ENCODE measurements at regions not wholly inside any gene's neighbourhood (a gene's known extent, or its start where the extent isn't known, plus 50 kb on each side); places are given as distances from the start of the nearest gene placed in this dataset.

DNA sequence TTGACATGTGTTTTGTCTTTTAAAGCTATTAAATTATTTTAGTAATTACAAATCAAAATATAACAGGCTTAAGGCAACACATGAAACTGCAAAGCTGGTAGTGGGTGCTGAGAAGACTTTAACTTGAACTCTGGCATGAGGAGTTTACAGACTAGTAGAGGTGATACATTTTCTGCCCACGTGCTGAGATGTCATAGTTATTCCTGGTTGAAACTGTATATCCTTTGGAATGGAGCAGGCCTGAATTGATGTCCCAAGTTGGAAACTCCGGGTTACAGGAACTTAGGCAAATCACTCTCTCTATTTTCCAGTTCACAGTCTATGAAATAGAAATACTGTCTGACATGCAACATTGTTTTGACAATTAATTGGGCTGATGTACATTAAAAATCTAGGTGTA lies 177.1 kb upstream of the NOL4 start:
- TF ChIP-seq, protein P1, sequence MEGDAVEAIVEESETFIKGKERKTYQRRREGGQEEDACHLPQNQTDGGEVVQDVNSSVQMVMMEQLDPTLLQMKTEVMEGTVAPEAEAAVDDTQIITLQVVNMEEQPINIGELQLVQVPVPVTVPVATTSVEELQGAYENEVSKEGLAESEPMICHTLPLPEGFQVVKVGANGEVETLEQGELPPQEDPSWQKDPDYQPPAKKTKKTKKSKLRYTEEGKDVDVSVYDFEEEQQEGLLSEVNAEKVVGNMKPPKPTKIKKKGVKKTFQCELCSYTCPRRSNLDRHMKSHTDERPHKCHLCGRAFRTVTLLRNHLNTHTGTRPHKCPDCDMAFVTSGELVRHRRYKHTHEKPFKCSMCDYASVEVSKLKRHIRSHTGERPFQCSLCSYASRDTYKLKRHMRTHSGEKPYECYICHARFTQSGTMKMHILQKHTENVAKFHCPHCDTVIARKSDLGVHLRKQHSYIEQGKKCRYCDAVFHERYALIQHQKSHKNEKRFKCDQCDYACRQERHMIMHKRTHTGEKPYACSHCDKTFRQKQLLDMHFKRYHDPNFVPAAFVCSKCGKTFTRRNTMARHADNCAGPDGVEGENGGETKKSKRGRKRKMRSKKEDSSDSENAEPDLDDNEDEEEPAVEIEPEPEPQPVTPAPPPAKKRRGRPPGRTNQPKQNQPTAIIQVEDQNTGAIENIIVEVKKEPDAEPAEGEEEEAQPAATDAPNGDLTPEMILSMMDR (IDR thresholded peaks at IDR 0.05; ENCODE audit: low read length), result no peak
- TF ChIP-seq EZH2 (optimal IDR thresholded peaks at IDR 0.05; ENCODE audit: low read depth, low read length) (no peak), EZH2phosphoT487 (IDR thresholded peaks at IDR 0.05; ENCODE audit: low read length) (no peak)

All from MM.1S (cell line).